ENCODE measurements at regions not wholly inside any gene's neighbourhood (a gene's known extent, or its start where the extent isn't known, plus 50 kb on each side); places are given as distances from the start of the nearest gene placed in this dataset.
"Not testable (repeated sequence)": the region's sequence is repeated elsewhere in the genome, so short reads cannot be mapped to it uniquely, and the experiment has no call there.

DNA sequence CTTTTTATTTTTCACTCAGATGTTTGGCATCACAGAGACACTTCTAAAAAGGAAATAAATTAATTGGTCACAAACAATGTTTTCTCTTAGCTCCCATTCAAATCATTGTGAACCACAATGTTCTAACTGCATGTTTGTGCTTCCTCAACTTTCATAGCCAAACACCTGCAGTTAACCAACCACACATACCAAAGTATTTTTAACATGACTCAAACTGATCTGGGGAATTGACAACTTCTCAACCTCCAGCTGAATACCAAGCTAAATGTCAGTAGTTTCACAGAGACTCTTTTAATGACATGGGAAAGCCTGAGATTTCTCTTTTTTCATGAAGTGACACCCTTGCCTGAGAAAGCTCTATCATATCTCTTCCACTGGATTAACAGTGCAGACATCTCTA lies 217.9 kb upstream of the MME start:
- in situ Hi-C loops (cut with HindIII; ENCODE audit: low pct_unique_long_range_greater_than_20kb, low sequenced_read_pairs), result no loop called here
- DNase-seq (ENCODE audit: low read depth), result no peak

DNA sequence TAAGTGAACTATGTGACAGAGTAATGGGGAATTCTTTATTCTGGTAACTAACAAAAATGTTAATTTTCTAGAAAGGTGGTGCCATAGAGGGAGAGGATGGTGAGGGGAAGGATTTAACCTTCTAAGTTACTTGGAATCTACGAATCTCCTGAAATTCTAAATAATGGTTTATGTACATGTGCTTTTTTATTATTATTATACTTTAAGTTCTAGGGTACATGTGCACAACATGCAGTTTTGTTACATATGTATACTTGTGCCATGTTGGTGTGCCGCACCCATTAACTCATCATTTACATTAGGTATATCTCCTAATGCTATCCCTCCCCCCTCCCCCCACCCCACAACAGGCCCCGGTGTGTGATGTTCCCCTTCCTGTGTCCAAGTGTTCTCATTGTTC lies 227.1 kb upstream of the MME start:
- DNase-seq (ENCODE audit: low read depth); in situ Hi-C loops (cut with HindIII; ENCODE audit: low pct_unique_long_range_greater_than_20kb, low sequenced_read_pairs): not testable (repeated sequence)

DNA sequence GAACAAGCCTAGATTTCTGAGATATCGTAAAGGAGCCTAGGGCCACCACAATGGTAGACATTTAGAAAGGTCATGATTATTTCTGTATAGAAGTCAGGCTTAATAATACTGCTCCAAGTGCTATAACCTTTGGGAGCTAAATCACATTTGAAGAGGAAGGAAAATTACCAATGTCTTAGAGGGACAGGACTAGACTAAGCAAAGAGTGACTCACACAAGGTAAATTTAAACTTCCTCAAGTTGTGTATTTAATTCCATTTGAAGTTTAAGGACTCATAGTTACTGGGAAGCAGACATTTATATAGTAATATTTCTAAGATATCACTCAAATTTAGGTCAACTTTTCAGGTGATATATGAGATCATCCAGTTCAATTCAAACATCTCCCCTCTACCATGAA lies 227.6 kb upstream of the MME start:
- DNase-seq (ENCODE audit: low read depth), result no peak

DNA sequence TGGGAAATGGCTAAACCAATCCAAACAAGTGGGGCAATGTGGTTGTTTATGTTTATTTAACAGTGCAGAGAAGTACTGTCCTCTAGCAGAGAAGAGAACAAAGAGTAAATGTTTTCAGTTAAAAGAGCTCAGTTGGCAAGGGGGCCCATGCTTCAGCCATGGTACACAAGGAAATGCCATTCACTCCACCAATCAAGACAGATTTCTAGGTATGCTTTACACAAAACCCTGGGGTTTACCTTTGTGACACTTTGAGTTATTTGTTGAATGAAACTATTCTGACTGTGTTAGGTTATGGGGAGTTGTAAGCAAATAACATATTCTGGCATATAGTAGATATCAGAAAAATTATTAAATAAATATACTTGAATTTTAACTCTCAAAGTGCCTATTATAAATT lies 228.5 kb upstream of the MME start:
- in situ Hi-C loops (cut with HindIII; ENCODE audit: low pct_unique_long_range_greater_than_20kb, low sequenced_read_pairs), result no loop called here
- no peak for DNase-seq (ENCODE audit: low read depth)

More for the DNA sequence above, 227.6 kb upstream of the MME start:
- in situ Hi-C loops (cut with HindIII; ENCODE audit: low pct_unique_long_range_greater_than_20kb, low sequenced_read_pairs), result no loop called here

DNA sequence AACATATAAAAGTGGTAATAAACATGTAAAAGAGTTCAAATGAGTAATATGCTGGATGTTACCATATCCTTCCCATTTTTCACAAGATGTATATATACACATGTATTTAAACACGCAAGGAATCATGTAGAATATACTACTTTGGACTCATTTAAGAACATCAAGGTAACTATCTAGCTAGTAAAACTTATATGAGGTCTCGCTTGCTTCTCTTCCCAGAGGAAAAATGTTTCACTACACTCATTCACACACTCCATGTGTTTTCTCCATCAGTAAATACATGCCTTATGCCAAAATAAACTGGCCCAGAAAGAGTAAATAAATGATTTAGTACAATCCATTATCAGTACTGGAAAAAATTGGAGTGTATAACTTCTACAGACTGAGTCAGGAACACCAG lies 229.2 kb upstream of the MME start:
- DNase-seq (ENCODE audit: low read depth), result no peak
- in situ Hi-C loops (cut with HindIII; ENCODE audit: low pct_unique_long_range_greater_than_20kb, low sequenced_read_pairs), result no loop called here

DNA sequence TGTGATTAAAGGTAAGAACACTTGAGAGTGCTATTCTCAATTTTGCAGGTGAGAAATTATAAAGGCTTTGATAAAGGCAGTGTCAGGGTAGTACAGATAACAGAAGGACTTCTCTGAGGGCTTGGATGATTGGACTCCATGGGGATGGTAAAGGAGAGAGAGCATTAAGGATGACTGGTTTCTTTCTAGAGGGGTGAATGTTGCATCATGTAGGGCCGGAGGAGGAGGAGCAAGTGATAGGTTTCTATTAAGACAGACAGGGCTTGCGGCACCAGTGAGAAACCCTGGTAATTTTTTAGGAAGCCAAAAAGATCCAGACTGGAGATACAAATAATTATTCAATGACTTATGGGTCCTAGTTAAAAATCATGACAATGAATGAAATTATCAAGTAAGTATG lies 230.7 kb upstream of the MME start:
- in situ Hi-C loops (cut with HindIII; ENCODE audit: low pct_unique_long_range_greater_than_20kb, low sequenced_read_pairs), result no loop called here
- DNase-seq (ENCODE audit: low read depth), result no peak

DNA sequence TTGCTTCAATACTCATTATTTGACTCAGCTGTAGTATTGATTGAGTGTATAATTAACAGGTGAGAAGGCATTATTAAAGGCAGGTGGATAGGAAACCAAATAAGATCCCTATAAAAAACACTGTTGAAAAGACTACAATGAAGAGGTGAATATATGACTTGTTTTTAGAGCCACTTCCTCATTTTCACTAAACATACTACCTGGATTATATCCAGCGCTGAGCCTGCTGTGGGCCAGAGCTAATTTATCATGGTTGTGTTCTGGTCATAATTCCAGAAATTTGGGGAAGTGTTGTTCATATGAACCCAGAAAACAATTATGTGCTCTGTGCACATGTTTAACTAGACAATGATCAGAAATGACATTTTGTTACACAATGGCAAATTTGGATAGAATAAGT lies 235.3 kb upstream of the MME start:
- in situ Hi-C loops (cut with HindIII; ENCODE audit: low pct_unique_long_range_greater_than_20kb, low sequenced_read_pairs), result no loop called here
- DNase-seq (ENCODE audit: low read depth), result no peak

DNA sequence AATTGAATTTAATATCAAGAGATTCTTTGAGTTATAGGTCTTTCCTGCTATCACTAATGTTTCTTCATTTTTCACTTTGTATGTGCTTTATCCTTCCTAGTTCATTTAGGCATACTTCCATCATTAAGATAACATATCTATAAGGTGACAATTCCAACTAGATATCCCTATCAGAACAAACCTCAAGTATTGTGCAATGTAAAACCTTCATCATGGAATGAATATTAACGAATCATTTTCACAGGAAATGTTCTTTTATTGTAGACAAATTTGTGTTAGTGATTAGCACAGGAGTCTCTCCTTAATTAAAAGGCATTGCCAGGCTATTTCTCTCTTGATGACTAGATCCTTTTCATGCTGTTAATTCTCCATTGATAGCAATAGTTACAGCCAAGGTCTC lies 236.5 kb upstream of the MME start:
- in situ Hi-C loops (cut with HindIII; ENCODE audit: low pct_unique_long_range_greater_than_20kb, low sequenced_read_pairs), result no loop called here
- DNase-seq (ENCODE audit: low read depth), result no peak

DNA sequence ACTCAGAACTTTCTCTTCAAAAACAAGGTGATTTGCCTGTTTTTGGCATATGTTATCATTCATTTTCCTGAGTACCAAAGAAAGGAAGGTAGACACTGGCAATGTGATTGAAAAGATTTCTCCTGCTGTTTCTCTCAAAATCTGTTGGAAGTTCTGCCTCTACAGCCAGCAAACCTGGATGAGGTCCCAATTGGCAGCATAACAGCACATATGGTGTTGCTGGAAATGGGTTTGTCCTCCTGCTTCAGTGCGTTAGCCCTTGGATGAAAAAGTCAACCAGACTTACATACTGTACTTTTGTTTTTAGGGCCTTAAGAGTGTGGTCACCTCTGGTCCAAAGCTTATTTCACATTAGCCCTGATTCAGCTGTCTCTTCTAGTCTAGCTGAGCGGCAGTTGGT lies 237.6 kb upstream of the MME start:
- in situ Hi-C loops (cut with HindIII; ENCODE audit: low pct_unique_long_range_greater_than_20kb, low sequenced_read_pairs), result no loop called here
- DNase-seq (ENCODE audit: low read depth), result no peak

DNA sequence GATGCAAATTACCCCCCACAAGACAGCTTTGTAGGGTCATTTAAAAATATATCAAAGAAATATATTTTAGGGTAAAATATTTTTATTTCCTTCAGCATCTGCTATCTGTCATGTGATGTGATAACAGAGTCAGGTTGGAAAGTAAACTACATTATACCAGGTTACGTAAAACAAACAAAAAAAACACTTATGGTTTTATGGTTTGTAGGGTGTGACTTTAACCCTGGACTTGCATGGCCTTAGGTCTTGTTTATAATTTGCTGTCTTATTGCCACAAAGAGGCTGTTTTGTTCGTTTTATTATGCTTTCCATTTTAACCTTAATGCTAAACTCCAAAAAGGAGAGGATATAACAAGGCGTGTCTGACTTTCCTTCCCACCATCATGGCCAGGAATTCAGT lies 244.5 kb upstream of the MME start:
- in situ Hi-C loops (cut with HindIII; ENCODE audit: low pct_unique_long_range_greater_than_20kb, low sequenced_read_pairs), result no loop called here
- no peak for DNase-seq (ENCODE audit: low read depth)

DNA sequence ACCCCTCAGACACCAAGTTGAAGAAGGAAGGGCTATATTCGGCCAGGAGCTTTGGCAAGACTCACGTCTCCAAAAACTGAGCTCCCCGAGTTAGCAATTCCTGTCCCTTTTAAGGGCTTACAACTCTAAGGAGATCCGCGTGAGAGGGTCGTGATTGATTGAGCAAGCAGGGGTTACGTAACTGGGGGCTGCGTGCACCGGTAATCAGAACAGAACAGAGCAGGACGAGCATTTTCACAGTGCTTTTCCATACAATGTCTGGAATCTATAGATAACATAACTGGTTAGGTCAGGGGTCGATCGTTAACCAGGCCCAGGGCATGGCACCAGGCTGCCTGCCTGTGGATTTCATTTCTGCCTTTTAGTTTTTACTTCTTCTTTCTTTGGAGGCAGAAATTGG lies 245.3 kb upstream of the MME start:
- in situ Hi-C loops (cut with HindIII; ENCODE audit: low pct_unique_long_range_greater_than_20kb, low sequenced_read_pairs); DNase-seq (ENCODE audit: low read depth): not testable (repeated sequence)

DNA sequence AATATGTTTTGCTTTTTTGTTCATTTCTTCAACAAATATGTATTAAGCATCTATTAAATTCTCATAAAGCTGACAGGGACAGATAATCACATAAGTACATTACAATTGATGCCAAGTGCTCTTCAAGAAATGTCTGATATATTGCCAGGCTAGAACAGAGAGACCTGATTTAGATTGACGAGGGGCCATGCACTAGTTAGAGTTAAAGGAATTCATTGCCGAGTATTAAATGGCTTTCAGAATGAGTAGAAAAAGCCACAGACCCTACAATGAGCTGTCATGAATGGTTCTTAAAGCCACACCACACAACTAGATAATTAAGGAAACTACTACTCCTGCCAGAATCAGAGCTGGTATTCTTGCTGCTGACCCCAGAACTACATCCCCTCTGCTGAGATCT lies 250.2 kb upstream of the MME start:
- in situ Hi-C loops (cut with HindIII; ENCODE audit: low pct_unique_long_range_greater_than_20kb, low sequenced_read_pairs), result no loop called here
- no peak for DNase-seq (ENCODE audit: low read depth)

DNA sequence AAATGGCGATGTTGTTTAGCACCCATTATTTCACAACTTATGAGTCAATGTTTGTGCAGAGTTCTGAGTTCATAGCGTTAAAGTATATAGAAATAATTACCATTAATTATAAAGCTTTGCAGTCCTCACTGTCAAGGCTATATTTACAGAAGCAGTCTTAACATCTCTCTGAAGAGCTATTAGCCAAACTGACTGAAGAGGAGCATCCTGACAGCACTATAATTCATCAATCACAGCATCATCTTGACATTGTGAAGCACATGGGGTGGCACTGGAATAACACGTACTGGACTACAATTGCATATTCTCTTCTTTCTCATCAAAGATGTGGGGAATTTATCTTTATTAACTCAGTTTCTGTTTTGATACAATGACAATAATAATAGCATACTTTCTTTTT lies 260.6 kb upstream of the MME start:
- no peak for DNase-seq (ENCODE audit: low read depth)
- in situ Hi-C loops (cut with HindIII; ENCODE audit: low pct_unique_long_range_greater_than_20kb, low sequenced_read_pairs), result no loop called here

DNA sequence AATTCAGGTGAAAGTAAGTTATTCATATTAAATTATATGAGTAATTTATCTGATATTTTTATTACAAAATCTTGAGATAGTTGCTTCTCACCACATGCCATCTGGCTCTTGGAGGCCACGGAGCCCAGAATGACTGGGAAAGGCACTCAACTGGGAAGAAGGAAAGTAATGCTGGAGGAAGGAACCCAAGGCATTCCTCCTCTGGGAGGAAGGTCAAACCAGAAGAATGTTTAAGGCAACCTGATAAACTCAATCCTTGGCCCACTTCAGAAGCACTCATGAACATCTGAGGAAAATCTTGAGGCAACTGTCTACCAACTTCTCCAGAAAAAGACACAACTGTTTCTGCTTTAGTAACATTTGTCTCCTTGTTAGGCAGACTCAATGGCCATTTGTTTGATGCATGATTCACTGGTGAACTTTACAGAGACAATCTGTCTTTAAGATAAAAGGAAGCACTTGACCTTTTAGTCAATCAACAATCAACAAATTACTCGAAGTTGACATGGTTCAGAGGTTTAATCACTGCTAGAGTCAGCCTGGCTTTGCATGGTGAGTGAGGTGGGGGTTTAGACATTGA lies 261.4 kb upstream of the MME start:
- no peak for DNase-seq (ENCODE audit: low read depth)
- in situ Hi-C loops (cut with HindIII; ENCODE audit: low pct_unique_long_range_greater_than_20kb, low sequenced_read_pairs), result no loop called here

DNA sequence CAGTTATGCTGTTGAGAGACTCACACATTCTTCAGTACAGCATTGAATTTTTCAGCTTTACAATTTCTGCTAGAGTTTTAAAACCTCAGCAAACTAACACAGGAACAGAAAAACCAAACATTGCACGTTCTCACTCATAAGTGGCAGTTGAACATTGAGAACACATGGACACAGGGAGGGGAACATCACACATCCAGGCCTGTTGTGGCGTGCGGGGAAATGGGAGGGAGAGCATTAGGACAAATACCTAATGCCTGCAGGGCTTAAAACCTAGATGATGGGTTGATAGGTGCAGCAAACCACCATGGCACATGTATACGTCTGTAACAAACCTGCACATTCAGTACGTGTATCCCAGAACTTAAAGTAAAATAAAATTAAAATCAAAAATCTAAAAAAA lies 270.1 kb upstream of the MME start:
- DNase-seq (ENCODE audit: low read depth); in situ Hi-C loops (cut with HindIII; ENCODE audit: low pct_unique_long_range_greater_than_20kb, low sequenced_read_pairs): not testable (repeated sequence)

DNA sequence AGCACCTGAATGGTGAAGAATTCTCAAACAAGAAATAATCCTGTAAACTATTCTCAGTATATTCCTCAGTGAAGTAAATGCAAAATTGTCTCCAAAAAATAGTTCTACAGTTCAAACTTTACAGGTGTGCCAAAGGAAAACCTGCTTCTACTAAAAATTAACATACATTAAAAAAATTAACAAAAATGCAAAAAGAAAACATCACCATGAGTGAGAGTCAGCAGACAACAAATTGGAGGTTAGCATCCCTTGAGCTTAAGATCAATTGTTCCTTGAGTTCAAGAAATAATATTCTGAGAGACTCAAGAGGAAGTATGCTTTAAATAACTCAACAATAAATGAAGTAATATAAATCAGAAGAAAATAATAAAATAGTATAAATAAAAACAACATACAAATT lies 278.4 kb upstream of the MME start:
- no peak for DNase-seq (ENCODE audit: low read depth)
- in situ Hi-C loops (cut with HindIII; ENCODE audit: low pct_unique_long_range_greater_than_20kb, low sequenced_read_pairs), result no loop called here

DNA sequence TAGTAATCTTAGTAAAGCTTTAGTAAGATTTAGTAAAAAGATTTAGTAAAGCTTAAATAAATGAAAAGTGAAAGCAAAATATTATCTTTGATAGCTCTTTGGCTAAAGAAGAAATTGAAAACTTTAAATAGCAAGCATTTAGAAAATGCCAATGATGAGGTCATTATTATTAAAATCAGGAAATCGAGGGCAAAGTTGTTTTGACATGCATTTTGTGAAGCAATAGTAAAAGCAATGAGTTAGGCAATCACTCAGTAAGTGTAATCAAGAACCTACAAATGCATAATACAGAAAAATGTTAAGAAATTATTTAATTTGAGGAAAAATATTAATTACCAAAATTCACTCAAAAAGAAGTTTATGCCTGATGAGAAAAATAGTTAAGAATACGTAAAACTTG lies 280.3 kb upstream of the MME start:
- in situ Hi-C loops (cut with HindIII; ENCODE audit: low pct_unique_long_range_greater_than_20kb, low sequenced_read_pairs), result no loop called here
- DNase-seq (ENCODE audit: low read depth), result no peak

DNA sequence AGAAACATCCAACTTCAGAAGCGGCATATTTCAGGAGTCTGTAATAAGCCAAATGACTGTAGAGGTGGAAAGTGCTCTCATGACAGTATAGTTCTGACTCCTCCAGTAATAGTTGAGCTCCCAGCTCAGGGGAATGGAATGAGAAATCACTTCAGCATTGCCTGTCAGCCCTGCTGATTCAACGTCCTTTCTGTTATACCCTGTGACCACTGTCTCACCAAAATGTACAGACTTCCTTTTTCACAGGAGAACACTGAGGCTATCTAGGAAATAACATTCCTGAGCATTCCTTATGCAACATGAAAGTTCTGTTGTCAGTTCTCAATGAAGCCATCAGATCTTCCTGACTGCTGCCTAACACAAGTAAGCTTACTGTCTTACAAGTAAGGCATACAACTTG lies 284.5 kb upstream of the MME start:
- DNase-seq (ENCODE audit: low read depth), result no peak
- in situ Hi-C loops (cut with HindIII; ENCODE audit: low pct_unique_long_range_greater_than_20kb, low sequenced_read_pairs), result no loop called here

DNA sequence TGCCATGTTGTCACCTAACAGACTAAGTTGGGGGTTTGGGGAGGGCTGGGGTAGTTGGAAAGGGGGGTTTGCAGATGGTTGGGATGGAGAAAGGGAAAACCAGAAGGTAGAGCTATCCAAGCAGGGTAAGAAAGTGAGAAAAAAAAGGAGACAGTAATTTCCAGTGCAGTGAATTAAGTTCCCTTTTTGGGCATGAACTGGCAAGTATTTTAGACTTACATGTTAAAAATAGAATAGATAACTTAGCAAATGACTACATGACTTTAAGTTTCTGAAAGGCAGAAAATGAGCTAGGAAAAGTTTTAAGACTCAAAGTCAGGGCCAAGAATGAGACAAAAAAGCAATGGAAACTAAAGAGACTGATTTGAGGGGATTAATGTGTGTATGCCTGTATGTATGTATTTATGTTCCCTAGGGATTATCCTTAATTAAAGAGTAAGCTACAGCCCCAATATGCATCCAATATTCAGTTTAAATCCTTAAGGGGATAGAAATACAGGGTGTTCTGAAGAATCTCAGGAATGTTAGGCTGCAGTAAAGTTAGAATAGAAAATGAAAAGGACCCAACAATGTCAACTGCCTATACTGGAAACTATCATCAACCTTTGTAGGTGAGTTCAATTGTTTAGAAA lies 285.2 kb upstream of the MME start:
- in situ Hi-C loops (cut with HindIII; ENCODE audit: low pct_unique_long_range_greater_than_20kb, low sequenced_read_pairs), result no loop called here
- DNase-seq (ENCODE audit: low read depth), result no peak

DNA sequence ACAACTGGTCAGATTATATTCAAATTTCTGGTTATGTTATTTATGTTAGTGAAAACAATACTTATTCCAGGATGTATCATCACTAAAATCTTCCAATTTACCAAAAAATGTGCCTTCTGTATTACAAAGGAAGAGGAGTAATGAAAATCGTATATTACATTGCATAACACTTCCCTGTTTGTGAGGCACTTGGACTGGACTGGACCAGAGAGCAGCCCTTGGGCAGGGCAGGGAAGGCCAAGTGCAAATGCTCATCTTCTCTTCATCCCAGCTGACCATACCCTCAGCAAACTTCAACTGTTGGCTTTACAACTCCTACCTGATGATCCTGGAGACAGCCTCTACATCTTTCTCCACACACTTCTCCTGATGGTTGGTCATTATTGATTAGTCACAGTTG lies 285.7 kb upstream of the MME start:
- DNase-seq (ENCODE audit: low read depth), result no peak
- in situ Hi-C loops (cut with HindIII; ENCODE audit: low pct_unique_long_range_greater_than_20kb, low sequenced_read_pairs), result no loop called here

DNA sequence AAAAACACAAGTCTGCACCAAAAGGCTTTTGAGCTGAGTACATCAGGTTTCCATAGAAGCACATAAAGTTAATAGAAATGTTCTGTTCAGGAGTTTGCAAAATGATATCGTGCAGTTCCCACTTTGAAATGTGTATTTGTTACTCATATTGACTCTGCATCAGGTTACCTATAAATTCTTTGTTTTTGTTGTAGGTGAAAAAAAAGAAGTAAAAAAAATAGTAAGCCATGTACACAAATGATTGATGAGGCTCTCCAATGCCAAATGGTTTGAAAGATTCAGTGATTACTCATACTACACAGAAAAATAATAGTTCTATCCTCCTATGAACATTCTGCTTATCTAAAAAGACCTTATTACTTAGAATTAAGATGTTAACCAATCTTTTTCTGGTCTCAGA lies 287.3 kb upstream of the MME start:
- DNase-seq (ENCODE audit: low read depth), result no peak
- in situ Hi-C loops (cut with HindIII; ENCODE audit: low pct_unique_long_range_greater_than_20kb, low sequenced_read_pairs), result no loop called here

Measured in Caki2 (cell line).